Tibial nerve (tissue), 4 donors: ENCODE measurements at regions not wholly inside any gene's neighbourhood (a gene's known extent, or its start where the extent isn't known, plus 50 kb on each side); places are given as distances from the start of the nearest gene placed in this dataset.
A peak's percentile ranks its signal among the peaks of the same experiment; 100 is the strongest.
"Not testable (repeated sequence)": the region's sequence is repeated elsewhere in the genome, so short reads cannot be mapped to it uniquely, and the experiment has no call there.

Experiments used
- DNase-seq, 2 donors: peaks; one replicate each; pipeline ENCODE4 v3.0.0-alpha.2; 2019; ENCODE audit warnings: low spot score in 2 of 2
- H3K27ac ChIP-seq, 4 donors: fragments of 200-600 bp; sonication (generic) in 3 of 4; one replicate each; pipeline ENCODE4 v1.5.1; 2017 to 2019; ENCODE audit warnings: mild to moderate bottlenecking in 1 of 4
- H3K27me3 ChIP-seq, 2 donors: fragments of 200-600 bp; sonication (generic) in 1 of 2; one replicate each; pipeline versions ENCODE4 v1.5.1 to v1.6.0; 2017 to 2019
- H3K36me3 ChIP-seq, 3 donors: fragments of 200-600 bp; sonication (generic); one replicate each; pipeline ENCODE4 v1.5.1; 2018 to 2019
- H3K4me1 ChIP-seq, 4 donors: fragments of 200-600 bp; sonication (generic) in 3 of 4; one replicate each; pipeline ENCODE4 v1.5.1; 2017 to 2019
- H3K4me3 ChIP-seq, 4 donors: fragments of 200-600 bp; sonication (generic) in 3 of 4; one replicate each; pipeline ENCODE4 v1.5.1; 2017 to 2019; ENCODE audit warnings: mild to moderate bottlenecking in 1 of 4, moderate library complexity in 1 of 4
- H3K9me3 ChIP-seq, 4 donors: fragments of 200-600 bp; sonication (generic) in 3 of 4; one replicate each; pipeline ENCODE4 v1.5.1; 2017 to 2019
- CTCF ChIP-seq, 5 experiments: fragments of 200-600 bp in 3 of 5; fragments of 450-650 bp in 2 of 5; sonication (generic) in 3 of 5; IDR thresholded peaks; one replicate each; pipeline ENCODE4 v1.5.1; 2016 to 2019; ENCODE audit warnings: antibody characterized with exemption in 5 of 5, mild to moderate bottlenecking in 3 of 5, moderate library complexity in 2 of 5
- EP300 ChIP-seq, 2 donors: sonication (generic); formaldehyde crosslinking; IDR thresholded peaks; one replicate each; pipeline ENCODE4 v1.6.1; 2017; ENCODE audit warnings: antibody characterized with exemption in 2 of 2, mild to moderate bottlenecking in 1 of 2
- POLR2A ChIP-seq, 2 donors: fragments of 450-650 bp; IDR thresholded peaks; one replicate each; pipeline ENCODE4 v1.6.1; 2017; ENCODE audit warnings: antibody characterized with exemption in 2 of 2, mild to moderate bottlenecking in 2 of 2, moderate library complexity in 2 of 2
- WGBS, 2 donors: methylation state at CpG; one replicate each; pipeline ENCODE4 v1.1.5; 2018; 5-methylcytosine and 5-hydroxymethylcytosine counted together

DNA sequence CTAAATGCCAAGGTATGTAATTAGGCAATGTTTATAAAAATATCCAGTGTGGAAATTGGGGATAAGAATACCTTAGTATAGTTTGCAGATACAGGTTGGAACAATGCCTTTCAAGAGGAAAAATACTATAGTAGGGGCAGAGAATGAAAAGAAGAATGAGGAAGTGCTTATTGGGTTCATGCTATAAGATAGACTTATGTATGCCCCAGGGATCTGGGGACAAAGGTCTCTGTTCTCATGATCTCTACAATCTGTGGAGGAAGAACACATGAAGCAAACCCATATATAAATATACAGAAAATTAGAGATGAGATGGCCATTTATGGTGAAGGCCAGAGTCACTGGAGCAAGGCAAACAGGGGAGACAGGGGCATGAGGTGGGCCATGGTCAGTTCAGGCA, 106.5 kb upstream of the DAB2 start:
- no peak overlapping the region for H3K4me3 ChIP-seq
- H3K9me3 ChIP-seq, result no peaks in the 10 kb centered on the region
- DNase-seq, result no peak
- H3K4me1 ChIP-seq, result peaks cover 0 to 9% (median 0%) of the 10 kb centered on the region in 4 donors
- H3K27ac ChIP-seq, result no peak overlapping the region
- TF ChIP-seq EP300 (IDR thresholded peaks at IDR 0.05), result no peak
- TF ChIP-seq POLR2A (IDR thresholded peaks at IDR 0.05), result no peak
- no peak for TF ChIP-seq CTCF (IDR thresholded peaks at IDR 0.05)
- no peaks in the 10 kb centered on the region for H3K36me3 ChIP-seq
- no peaks in the 10 kb centered on the region for H3K27me3 ChIP-seq

DNA sequence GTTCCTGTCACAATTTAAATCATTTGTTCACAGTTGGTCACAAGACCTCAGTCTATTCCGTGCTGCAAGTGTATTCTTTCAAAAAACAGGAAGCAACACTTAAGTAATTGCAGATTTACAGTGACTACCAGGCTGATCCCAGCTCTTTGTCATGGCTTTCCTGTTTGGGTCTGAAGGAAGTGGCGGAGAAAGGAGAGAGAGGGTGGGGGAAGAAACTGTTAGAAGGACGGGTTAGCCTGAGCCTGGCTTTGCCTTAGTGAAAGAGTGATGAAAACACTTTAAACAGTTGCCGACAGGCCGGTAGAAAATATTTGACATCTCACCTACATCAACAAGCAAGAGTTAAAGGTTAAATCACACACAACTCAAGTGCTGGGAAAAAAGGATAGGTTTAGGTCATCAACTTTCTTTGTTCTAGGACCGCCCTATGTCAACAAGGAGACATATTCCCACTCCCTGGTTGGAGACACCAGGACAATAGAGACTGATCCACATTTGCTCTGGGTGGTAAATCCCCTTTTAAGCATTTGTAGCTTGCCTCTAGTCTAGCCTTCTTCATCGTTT, 102.2 kb upstream of the DAB2 start:
- no peak for DNase-seq
- Histone ChIP-seq H3K36me3 (no peaks in the 10 kb centered on the region), H3K9me3 (no peaks in the 10 kb centered on the region), H3K4me3 (no peak overlapping the region), H3K4me1 (peaks cover 0 to 9% (median 0%) of the 10 kb centered on the region in 4 donors), H3K27me3 (no peaks in the 10 kb centered on the region), H3K27ac (peak overlapping the region in 2 of 4 donors; percentile 47 to 72)
- WGBS, 2 donors, result 54 to 65% methylated on average over 7 of the region's 7 CpGs
- no peak for TF ChIP-seq CTCF (IDR thresholded peaks at IDR 0.05)
- peak in 1 of 2 donors; percentile 87 for TF ChIP-seq EP300 (IDR thresholded peaks at IDR 0.05)

- H3K36me3 ChIP-seq, H3K27me3 ChIP-seq, H3K9me3 ChIP-seq, H3K4me3 ChIP-seq: not testable (repeated sequence)
- peak in 1 of 2 donors; percentile 59 for TF ChIP-seq EP300 (IDR thresholded peaks at IDR 0.05)
- peak overlapping the region in 2 of 4 donors; percentile 72 to 75 for H3K27ac ChIP-seq
- H3K4me1 ChIP-seq, result peaks cover 0 to 10% (median 0%) of the 10 kb centered on the region in 4 donors
- WGBS, 2 donors, result 75 to 78% methylated on average over 7 of the region's 7 CpGs
- DNase-seq, result peak in 1 of 2 donors; percentile 20
These were observed 101.0 kb upstream of the DAB2 start for GRCh38 chr5:39525781-39526180.

GRCh38 chr5:39525271-39525670, 100.5 kb upstream of the DAB2 start:
- Histone ChIP-seq H3K36me3 (no peaks in the 10 kb centered on the region), H3K4me3 (no peak overlapping the region), H3K27ac (no peak overlapping the region), H3K9me3 (peaks cover 0 to 7% (median 0%) of the 10 kb centered on the region in 4 donors), H3K27me3 (no peaks in the 10 kb centered on the region), H3K4me1 (peaks cover 0 to 15% (median 1%) of the 10 kb centered on the region in 4 donors)
- 94 to 95% methylated on average over 2 of the region's 2 CpGs for WGBS, 2 donors
- no peak for DNase-seq
- TF ChIP-seq EP300 (IDR thresholded peaks at IDR 0.05) (no peak), CTCF (IDR thresholded peaks at IDR 0.05) (no peak), POLR2A (IDR thresholded peaks at IDR 0.05) (no peak)

- no peak for DNase-seq
- peaks cover 0 to 30% (median 9%) of the 10 kb centered on the region in 4 donors for H3K4me1 ChIP-seq
- no peak overlapping the region for H3K4me3 ChIP-seq
- TF ChIP-seq POLR2A (IDR thresholded peaks at IDR 0.05), result no peak
- TF ChIP-seq CTCF (IDR thresholded peaks at IDR 0.05), result no peak
- H3K36me3 ChIP-seq, result no peaks in the 10 kb centered on the region
- H3K27ac ChIP-seq, result no peak overlapping the region
- peaks cover 0 to 7% (median 0%) of the 10 kb centered on the region in 4 donors for H3K9me3 ChIP-seq
- H3K27me3 ChIP-seq, result no peaks in the 10 kb centered on the region
- 87 to 90% methylated on average over 4 of the region's 4 CpGs for WGBS, 2 donors
These were observed 99.0 kb upstream of the DAB2 start for GRCh38 chr5:39523821-39524220.
